Adrenal gland (tissue), 9 donors: ENCODE measurements at regions not wholly inside any gene's neighbourhood (a gene's known extent, or its start where the extent isn't known, plus 50 kb on each side); places are given as distances from the start of the nearest gene placed in this dataset.

ENCODE experiments used
- DNase-seq, 7 donors: peaks; one replicate each; pipeline ENCODE4 v3.0.0-alpha.2; 2019 to 2020
- H3K27ac ChIP-seq, 5 donors: fragments of 200-600 bp; sonication (generic) in 4 of 5; 1 replicate in 3 of 5; 2 replicates in 2 of 5; pipeline versions ENCODE4 v1.5.1 to v1.8.0; 2016 to 2020; ENCODE audit warnings: mild to moderate bottlenecking in 1 of 5
- H3K27me3 ChIP-seq: fragments of 200-600 bp; 2 replicates; pipeline ENCODE4 v1.8.0; 2021
- H3K36me3 ChIP-seq, 2 donors: fragments of 200-600 bp; replicated peaks in 1 of 2; 1 replicate in 1 of 2; 2 replicates in 1 of 2; pipeline versions ENCODE4 v1.5.1 to v1.8.0; 2018 to 2022
- H3K4me1 ChIP-seq, 2 donors: fragments of 200-600 bp; replicated peaks in 1 of 2; 1 replicate in 1 of 2; 2 replicates in 1 of 2; pipeline versions ENCODE4 v1.5.1 to v1.8.0; 2018 to 2021
- H3K4me3 ChIP-seq, 4 donors: fragments of 200-600 bp; sonication (generic) in 3 of 4; one replicate each; pipeline ENCODE4 v1.5.1; 2016 to 2018
- H3K9me3 ChIP-seq, 3 donors: fragments of 200-600 bp; sonication (generic) in 1 of 3; replicated peaks in 1 of 3; 1 replicate in 2 of 3; 2 replicates in 1 of 3; pipeline versions ENCODE4 v1.5.1 to v1.8.0; 2016 to 2021
- CTCF ChIP-seq, 6 experiments: fragments of 450-650 bp in 4 of 6; fragments of 200-600 bp in 2 of 6; sonication (generic) in 1 of 6; IDR thresholded peaks; 1 replicate in 5 of 6; 2 replicates in 1 of 6; pipeline versions ENCODE4 v1.5.1 to v1.8.0; 2016 to 2021; ENCODE audit warnings: antibody characterized with exemption in 6 of 6, mild to moderate bottlenecking in 2 of 6, moderate library complexity in 1 of 6
- POLR2A ChIP-seq, 2 donors: fragments of 450-650 bp; IDR thresholded peaks; one replicate each; pipeline ENCODE4 v1.6.1; 2017; ENCODE audit warnings: antibody characterized with exemption in 2 of 2, mild to moderate bottlenecking in 2 of 2, moderate library complexity in 1 of 2
- WGBS, 4 donors: extraction: QIAGEN DNeasy Blood & Tissue Kit in 2 of 4; methylation state at CpG; one replicate each; pipeline versions ENCODE4 v1.1.5 to v1.1.7; 2013 to 2017; 5-methylcytosine and 5-hydroxymethylcytosine counted together
- intact Hi-C, 2 donors: fragments of 100-400 bp; cut with DNase I; formaldehyde crosslinking; loops; one replicate each; pipeline versions ENCODE4 v1.14.1 to v1.15.0; 2022 to 2023
- donor health status: healthy with polysubstance abuse.
- donor health status: Bipolar disorder and iron deficiency.
- donor health status: DM: yes; HTN: yes; CAD: no.
- donor health status: DM: no; HTN: no; CAD: no.
- donor health status: DM: no; HTN: no; CAD: no.

- H3K4me1 ChIP-seq: no peaks in the 10 kb centered on the region
- peaks cover 0 to 4% (median 0%) of the 10 kb centered on the region in 3 donors for H3K9me3 ChIP-seq
- no peak overlapping the region for H3K4me3 ChIP-seq
- H3K27me3 ChIP-seq: no peaks in the 10 kb centered on the region
- no peak overlapping the region for H3K27ac ChIP-seq
- H3K36me3 ChIP-seq: no peaks in the 10 kb centered on the region
- 56 to 75% (median 66%) methylated on average over 2 of the region's 2 CpGs for WGBS, 4 donors
- no peak for DNase-seq
- intact Hi-C loops: no loop called here
- no peak for TF ChIP-seq CTCF (IDR thresholded peaks at IDR 0.05)
- no peak for TF ChIP-seq POLR2A (IDR thresholded peaks at IDR 0.05)
Measured at GRCh38 chr2:83923531-83923930, 535.5 kb downstream of the SUCLG1 start.

DNA sequence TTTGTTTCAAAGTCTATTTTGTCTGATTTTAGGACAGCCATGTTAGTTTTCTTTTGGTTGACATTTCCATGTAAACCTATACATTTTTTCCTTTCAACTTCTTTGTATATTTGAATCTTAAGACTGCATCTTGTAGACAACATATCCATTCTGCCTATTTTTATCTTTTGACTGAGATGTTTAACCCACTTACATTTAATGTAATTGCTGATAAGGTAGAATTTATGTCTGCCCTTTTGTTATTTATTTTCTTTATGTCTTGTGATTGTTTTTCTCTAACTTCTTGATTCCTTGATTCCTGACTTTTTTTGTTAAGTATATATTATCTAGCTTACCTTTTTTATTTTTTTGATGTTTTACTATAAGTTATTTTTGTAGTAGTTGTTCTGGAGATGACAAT, 542.5 kb downstream of the SUCLG1 start:
- TF ChIP-seq CTCF (IDR thresholded peaks at IDR 0.05): no peak
- no peak for TF ChIP-seq POLR2A (IDR thresholded peaks at IDR 0.05)

DNA sequence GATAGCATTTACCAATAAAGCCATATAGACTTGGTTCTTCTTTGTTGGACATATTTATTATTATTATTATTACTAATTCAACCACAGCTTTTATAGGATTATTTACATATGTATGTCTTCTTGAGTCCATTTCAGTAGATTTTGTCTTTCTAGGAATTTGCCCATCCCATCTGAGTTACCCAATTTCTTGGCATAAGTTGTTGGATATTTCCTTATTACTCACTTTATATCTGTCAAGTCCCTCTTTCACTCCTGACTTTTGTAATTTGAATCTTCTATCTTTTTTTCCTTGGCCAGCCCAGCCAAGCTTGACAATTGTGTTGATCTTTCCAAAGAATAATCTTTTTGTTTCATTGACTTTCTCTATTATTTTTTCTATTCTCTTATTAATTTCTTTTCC, 543.7 kb downstream of the SUCLG1 start:
- H3K4me3 ChIP-seq: no peak overlapping the region
- no peaks in the 10 kb centered on the region for H3K4me1 ChIP-seq
- H3K27me3 ChIP-seq: no peaks in the 10 kb centered on the region
- DNase-seq: no peak
- no peaks in the 10 kb centered on the region for H3K36me3 ChIP-seq
- H3K27ac ChIP-seq: no peak overlapping the region
- TF ChIP-seq POLR2A (IDR thresholded peaks at IDR 0.05): no peak
- no peak for TF ChIP-seq CTCF (IDR thresholded peaks at IDR 0.05)
- H3K9me3 ChIP-seq: peaks cover 0 to under 1% (median 0%) of the 10 kb centered on the region in 3 donors
- intact Hi-C loops: no loop called here

More for the DNA sequence above, 542.5 kb downstream of the SUCLG1 start:
- intact Hi-C loops: no loop called here
- no peaks in the 10 kb centered on the region for H3K27me3 ChIP-seq
- H3K4me1 ChIP-seq: no peaks in the 10 kb centered on the region
- no peaks in the 10 kb centered on the region for H3K36me3 ChIP-seq
- H3K9me3 ChIP-seq: peaks cover 0 to 4% (median 0%) of the 10 kb centered on the region in 3 donors
- no peak overlapping the region for H3K27ac ChIP-seq
- DNase-seq: no peak
- H3K4me3 ChIP-seq: no peak overlapping the region

DNA sequence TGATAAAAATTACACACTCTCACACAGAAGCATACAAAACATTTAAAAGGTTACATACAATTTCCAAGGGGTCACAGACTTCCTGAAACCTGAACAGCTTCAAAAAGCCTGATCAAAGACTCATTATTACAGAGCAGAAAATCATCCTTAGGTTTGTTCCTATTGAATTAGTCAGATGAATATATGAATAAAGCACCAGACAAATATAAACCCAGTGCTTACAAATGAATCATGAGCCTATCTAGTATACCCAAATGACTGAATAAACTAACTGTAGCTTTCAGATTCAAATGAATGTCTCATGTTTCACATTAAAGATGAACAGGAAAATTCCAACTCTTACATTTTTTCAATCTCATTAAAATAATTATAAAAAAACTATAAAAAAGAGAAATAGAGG, 550.3 kb downstream of the SUCLG1 start:
- no peaks in the 10 kb centered on the region for H3K4me1 ChIP-seq
- TF ChIP-seq CTCF (IDR thresholded peaks at IDR 0.05) (no peak), POLR2A (IDR thresholded peaks at IDR 0.05) (no peak)
- intact Hi-C loops: no loop called here
- no peak for DNase-seq
- H3K9me3 ChIP-seq: no peaks in the 10 kb centered on the region
- no peaks in the 10 kb centered on the region for H3K27me3 ChIP-seq
- no peaks in the 10 kb centered on the region for H3K36me3 ChIP-seq
- no peak overlapping the region for H3K27ac ChIP-seq
- no peak overlapping the region for H3K4me3 ChIP-seq
